MCF 10A (cell line): ENCODE measurements at regions not wholly inside any gene's neighbourhood (a gene's known extent, or its start where the extent isn't known, plus 50 kb on each side); places are given as distances from the start of the nearest gene placed in this dataset.
"Not testable (repeated sequence)": the region's sequence is repeated elsewhere in the genome, so short reads cannot be mapped to it uniquely, and the experiment has no call there.

Experiments
- BruUV-seq: library from RNA; stranded (reverse); fragments of 400-500 nt; replicated peaks from 2 replicates; lab custom pipeline; 2021; lab: Mats Ljungman, UMichigan
- CTCF ChIA-PET: fragments of 300-600 bp; sonication (Branson Sonifier 250); formaldehyde crosslinking; extraction: SDS; loops from one replicate; lab custom pipeline; 2021; ENCODE audit warnings: antibody characterized with exemption, inconsistent platforms; lab: Yijun Ruan, JAX
- POLR2A ChIA-PET: fragments of 300-600, 350-650 bp; sonication (Branson Sonifier 250); formaldehyde crosslinking; extraction: SDS; loops from one replicate; lab custom pipeline; 2020; ENCODE audit warnings: antibody characterized with exemption, inconsistent platforms; lab: Yijun Ruan, JAX
- DNase-seq: peaks from one replicate; pipeline ENCODE4 v3.0.0-alpha.2; 2018; ENCODE audit not compliant: unreplicated experiment
- H3K27ac Mint-ChIP-seq: one replicate; pipeline ENCODE4 v1.8.0; 2022; ENCODE audit warnings: mild to moderate bottlenecking, low read depth, mixed read lengths; ENCODE audit not compliant: unreplicated experiment
- H3K27me3 Mint-ChIP-seq: one replicate; pipeline ENCODE4 v1.8.0; 2022; ENCODE audit warnings: mixed read lengths; ENCODE audit not compliant: insufficient read depth, unreplicated experiment
- H3K36me3 Mint-ChIP-seq: one replicate; pipeline ENCODE4 v1.8.0; 2022; ENCODE audit warnings: mild to moderate bottlenecking, moderate library complexity, mixed read lengths; ENCODE audit not compliant: insufficient read depth, unreplicated experiment
- H3K4me1 Mint-ChIP-seq: one replicate; pipeline ENCODE4 v1.8.0; 2022; ENCODE audit warnings: mixed read lengths; ENCODE audit not compliant: insufficient read depth, unreplicated experiment
- H3K4me3 Mint-ChIP-seq: one replicate; pipeline ENCODE4 v1.8.0; 2022; ENCODE audit warnings: mild to moderate bottlenecking, moderate library complexity, mixed read lengths; ENCODE audit not compliant: unreplicated experiment
- H3K9me3 Mint-ChIP-seq: one replicate; pipeline ENCODE4 v1.8.0; 2022; ENCODE audit warnings: mixed read lengths; ENCODE audit not compliant: unreplicated experiment
- intact Hi-C: fragments of 100-400 bp; cut with micrococcal nuclease; formaldehyde crosslinking; loops from 2 replicates; pipeline ENCODE4 v1.14.1; 2022

DNA sequence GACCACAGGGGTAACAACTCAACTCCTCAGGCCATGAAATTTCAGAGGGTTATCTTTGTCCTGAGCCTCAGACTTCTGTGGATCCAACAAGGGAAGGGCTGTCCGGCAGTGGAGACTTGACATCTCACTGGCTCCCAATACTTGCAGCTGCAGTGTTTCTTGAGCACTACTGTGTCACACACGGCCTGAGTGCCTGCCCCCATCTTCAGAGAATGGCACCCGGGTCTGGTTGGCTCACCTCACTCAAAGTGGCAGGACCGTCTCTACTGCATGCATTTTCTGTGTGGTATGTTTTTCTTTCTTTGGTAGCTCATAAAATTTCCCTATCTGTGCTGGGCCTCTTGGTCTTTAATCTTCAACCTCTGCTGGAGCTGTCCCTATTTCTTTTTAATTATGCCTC lies 193.2 kb upstream of the PLGLB2 start:
- H3K4me3 Mint-ChIP-seq, POLR2A ChIA-PET, H3K36me3 Mint-ChIP-seq, BruUV-seq, DNase-seq, H3K9me3 Mint-ChIP-seq, H3K27ac Mint-ChIP-seq, intact Hi-C loops, CTCF ChIA-PET, H3K27me3 Mint-ChIP-seq, H3K4me1 Mint-ChIP-seq: not testable (repeated sequence)

DNA sequence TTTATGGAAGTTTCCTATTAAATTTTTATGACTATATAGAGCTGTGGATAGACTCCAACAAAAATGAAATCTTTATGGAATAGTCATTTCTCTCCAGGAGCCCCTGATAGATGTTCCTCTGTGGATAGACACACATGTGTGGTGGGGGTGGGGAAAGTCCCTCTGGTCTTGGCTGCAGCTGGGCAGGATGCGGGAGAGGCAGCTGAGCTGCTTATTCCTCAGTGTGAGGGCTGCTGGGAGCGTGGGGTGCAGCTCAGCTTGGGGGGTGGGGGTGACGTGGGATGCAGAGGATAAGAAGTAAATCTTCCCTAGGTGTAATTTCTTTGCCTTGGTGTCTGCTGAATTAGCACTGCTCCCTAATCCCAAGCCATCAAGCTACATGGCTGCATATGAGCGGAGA lies 192.8 kb upstream of the PLGLB2 start:
- CTCF ChIA-PET, BruUV-seq, H3K27ac Mint-ChIP-seq, intact Hi-C loops, POLR2A ChIA-PET, H3K9me3 Mint-ChIP-seq, H3K27me3 Mint-ChIP-seq, H3K4me1 Mint-ChIP-seq, DNase-seq, H3K36me3 Mint-ChIP-seq, H3K4me3 Mint-ChIP-seq: not testable (repeated sequence)

- DNase-seq, H3K4me1 Mint-ChIP-seq, CTCF ChIA-PET, POLR2A ChIA-PET, H3K27ac Mint-ChIP-seq, H3K4me3 Mint-ChIP-seq, H3K9me3 Mint-ChIP-seq, H3K27me3 Mint-ChIP-seq, H3K36me3 Mint-ChIP-seq, intact Hi-C loops, BruUV-seq: not testable (repeated sequence)
Measured at GRCh38 chr2:87559001-87559400, 188.9 kb upstream of the PLGLB2 start.

GRCh38 chr2:87559735-87560134 lies 188.2 kb upstream of the PLGLB2 start:
- DNase-seq, CTCF ChIA-PET, H3K27ac Mint-ChIP-seq, H3K4me1 Mint-ChIP-seq, H3K4me3 Mint-ChIP-seq, H3K27me3 Mint-ChIP-seq, BruUV-seq, intact Hi-C loops, H3K36me3 Mint-ChIP-seq, POLR2A ChIA-PET, H3K9me3 Mint-ChIP-seq: not testable (repeated sequence)

GRCh38 chr2:87565116-87565515 lies 182.8 kb upstream of the PLGLB2 start:
- DNase-seq, CTCF ChIA-PET, intact Hi-C loops, H3K9me3 Mint-ChIP-seq, BruUV-seq, H3K4me1 Mint-ChIP-seq, H3K4me3 Mint-ChIP-seq, H3K27me3 Mint-ChIP-seq, H3K36me3 Mint-ChIP-seq, H3K27ac Mint-ChIP-seq, POLR2A ChIA-PET: not testable (repeated sequence)

DNA sequence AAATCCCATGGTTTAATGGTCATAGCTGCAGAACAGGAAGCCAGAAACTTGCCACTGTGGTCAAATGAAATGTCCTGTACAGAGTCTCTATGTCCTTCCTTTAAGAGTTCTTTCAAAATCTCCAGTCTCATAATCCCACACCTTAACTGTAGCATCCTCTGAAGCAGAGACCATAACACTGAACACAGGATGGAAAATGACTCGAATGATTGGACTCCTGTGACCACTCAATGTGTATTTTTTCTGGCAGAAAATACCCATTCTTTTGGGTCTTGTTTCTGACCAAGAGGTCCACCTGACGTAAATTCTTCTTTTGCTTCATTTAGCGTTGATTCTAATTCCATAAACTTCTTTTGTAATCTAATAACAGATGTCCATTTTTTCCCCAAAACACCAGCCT lies 181.4 kb upstream of the PLGLB2 start:
- DNase-seq, H3K27me3 Mint-ChIP-seq, H3K4me1 Mint-ChIP-seq, BruUV-seq, H3K9me3 Mint-ChIP-seq, H3K4me3 Mint-ChIP-seq, POLR2A ChIA-PET, H3K36me3 Mint-ChIP-seq, intact Hi-C loops, CTCF ChIA-PET, H3K27ac Mint-ChIP-seq: not testable (repeated sequence)

DNA sequence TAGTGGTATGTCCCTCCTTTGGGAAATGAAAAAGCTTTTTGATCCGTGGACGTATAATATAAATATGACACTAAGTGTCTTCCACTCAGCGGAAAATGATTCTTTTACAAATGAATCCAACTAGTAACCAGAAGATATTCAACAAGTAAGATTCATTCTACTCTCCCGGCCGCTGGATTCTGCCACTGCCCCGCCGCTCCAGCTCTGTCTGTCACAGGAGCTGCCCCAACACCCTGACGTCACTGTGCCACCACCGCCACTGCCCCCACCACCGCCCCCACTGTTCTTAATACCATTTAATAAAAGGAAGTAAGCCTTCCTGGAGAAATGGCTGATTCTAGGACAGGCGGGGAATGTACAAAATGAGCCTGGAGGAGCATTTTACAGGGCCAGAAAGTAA lies 180.8 kb upstream of the PLGLB2 start:
- H3K27me3 Mint-ChIP-seq, H3K36me3 Mint-ChIP-seq, CTCF ChIA-PET, H3K9me3 Mint-ChIP-seq, H3K4me1 Mint-ChIP-seq, H3K4me3 Mint-ChIP-seq, intact Hi-C loops, BruUV-seq, H3K27ac Mint-ChIP-seq, DNase-seq, POLR2A ChIA-PET: not testable (repeated sequence)

- POLR2A ChIA-PET, intact Hi-C loops, H3K27ac Mint-ChIP-seq, BruUV-seq, DNase-seq, H3K4me3 Mint-ChIP-seq, H3K9me3 Mint-ChIP-seq, H3K4me1 Mint-ChIP-seq, H3K27me3 Mint-ChIP-seq, CTCF ChIA-PET, H3K36me3 Mint-ChIP-seq: not testable (repeated sequence)
Measured at GRCh38 chr2:87567912-87568311, 180.0 kb upstream of the PLGLB2 start.

GRCh38 chr2:87568554-87569278 lies 179.2 kb upstream of the PLGLB2 start:
- CTCF ChIA-PET, H3K27ac Mint-ChIP-seq, H3K27me3 Mint-ChIP-seq, H3K4me3 Mint-ChIP-seq, H3K36me3 Mint-ChIP-seq, intact Hi-C loops, H3K9me3 Mint-ChIP-seq, POLR2A ChIA-PET, BruUV-seq, H3K4me1 Mint-ChIP-seq, DNase-seq: not testable (repeated sequence)
